Stomach (tissue), 4 donors: ENCODE measurements at regions not wholly inside any gene's neighbourhood (a gene's known extent, or its start where the extent isn't known, plus 50 kb on each side); places are given as distances from the start of the nearest gene placed in this dataset.

Experiments
- POLR2A ChIP-seq, 4 donors: fragments of 450-650 bp; IDR thresholded peaks; one replicate each; pipeline ENCODE4 v1.6.1; 2016; ENCODE audit warnings: antibody characterized with exemption in 4 of 4, control low read depth in 2 of 4, mild to moderate bottlenecking in 1 of 4, moderate library complexity in 1 of 4
- TF ChIP-seq, protein P1 (sequence below), 7 experiments: fragments of 450-650 bp in 4 of 7; fragments of 200-600 bp in 3 of 7; sonication (generic) in 3 of 7; IDR thresholded peaks; one replicate each; pipeline ENCODE4 v1.5.1; 2016 to 2019; ENCODE audit warnings: antibody characterized with exemption in 7 of 7, control low read depth in 2 of 7, mild to moderate bottlenecking in 1 of 7

DNA sequence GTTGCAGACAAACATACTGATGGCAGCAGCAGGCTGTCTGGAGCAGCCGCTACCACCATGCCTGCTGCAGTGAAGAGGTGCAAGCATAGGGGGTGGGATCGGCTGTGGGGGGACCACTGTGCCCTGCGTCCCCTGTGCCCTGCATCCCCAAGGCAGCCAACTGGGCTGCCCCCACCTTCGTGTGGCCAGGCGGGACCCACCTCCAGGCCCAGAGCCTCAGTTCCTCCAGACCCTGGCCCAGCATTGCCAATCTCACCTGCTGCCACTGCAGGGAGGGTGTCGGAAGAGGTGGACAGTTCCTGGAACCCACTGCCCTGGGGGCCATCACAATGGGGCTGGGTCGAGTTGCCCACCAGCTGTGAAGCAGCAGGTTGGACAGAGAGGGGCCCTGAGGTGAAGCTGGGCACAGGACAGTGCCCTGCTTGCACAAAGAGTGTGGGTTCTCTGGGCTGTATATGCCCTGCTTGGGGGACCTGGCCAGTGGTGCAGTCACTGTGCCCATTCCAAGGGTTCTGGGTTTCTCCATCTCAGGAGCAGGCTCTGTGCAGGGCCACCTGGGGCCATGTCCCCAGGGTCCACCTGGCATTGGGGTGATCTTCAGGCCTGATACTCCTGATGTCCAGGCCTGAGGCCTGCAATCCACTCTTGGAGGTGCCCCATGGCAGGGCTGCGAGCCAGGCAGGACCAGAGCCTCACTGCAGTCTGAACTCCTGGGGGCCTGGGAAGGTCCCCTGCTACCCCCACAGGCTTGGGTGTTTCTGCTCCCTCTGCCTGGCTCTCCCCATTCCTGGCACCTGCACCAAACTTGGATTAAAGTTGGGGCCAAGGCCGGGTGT is 261.4 kb upstream of the NRIP1 start:
- no peak for TF ChIP-seq POLR2A (IDR thresholded peaks at IDR 0.05)
- TF ChIP-seq, protein P1, sequence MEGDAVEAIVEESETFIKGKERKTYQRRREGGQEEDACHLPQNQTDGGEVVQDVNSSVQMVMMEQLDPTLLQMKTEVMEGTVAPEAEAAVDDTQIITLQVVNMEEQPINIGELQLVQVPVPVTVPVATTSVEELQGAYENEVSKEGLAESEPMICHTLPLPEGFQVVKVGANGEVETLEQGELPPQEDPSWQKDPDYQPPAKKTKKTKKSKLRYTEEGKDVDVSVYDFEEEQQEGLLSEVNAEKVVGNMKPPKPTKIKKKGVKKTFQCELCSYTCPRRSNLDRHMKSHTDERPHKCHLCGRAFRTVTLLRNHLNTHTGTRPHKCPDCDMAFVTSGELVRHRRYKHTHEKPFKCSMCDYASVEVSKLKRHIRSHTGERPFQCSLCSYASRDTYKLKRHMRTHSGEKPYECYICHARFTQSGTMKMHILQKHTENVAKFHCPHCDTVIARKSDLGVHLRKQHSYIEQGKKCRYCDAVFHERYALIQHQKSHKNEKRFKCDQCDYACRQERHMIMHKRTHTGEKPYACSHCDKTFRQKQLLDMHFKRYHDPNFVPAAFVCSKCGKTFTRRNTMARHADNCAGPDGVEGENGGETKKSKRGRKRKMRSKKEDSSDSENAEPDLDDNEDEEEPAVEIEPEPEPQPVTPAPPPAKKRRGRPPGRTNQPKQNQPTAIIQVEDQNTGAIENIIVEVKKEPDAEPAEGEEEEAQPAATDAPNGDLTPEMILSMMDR (IDR thresholded peaks at IDR 0.05): no peak
